ENCODE measurements at regions not wholly inside any gene's neighbourhood (a gene's known extent, or its start where the extent isn't known, plus 50 kb on each side); places are given as distances from the start of the nearest gene placed in this dataset.
"Not testable (repeated sequence)": the region's sequence is repeated elsewhere in the genome, so short reads cannot be mapped to it uniquely, and the experiment has no call there.

DNA sequence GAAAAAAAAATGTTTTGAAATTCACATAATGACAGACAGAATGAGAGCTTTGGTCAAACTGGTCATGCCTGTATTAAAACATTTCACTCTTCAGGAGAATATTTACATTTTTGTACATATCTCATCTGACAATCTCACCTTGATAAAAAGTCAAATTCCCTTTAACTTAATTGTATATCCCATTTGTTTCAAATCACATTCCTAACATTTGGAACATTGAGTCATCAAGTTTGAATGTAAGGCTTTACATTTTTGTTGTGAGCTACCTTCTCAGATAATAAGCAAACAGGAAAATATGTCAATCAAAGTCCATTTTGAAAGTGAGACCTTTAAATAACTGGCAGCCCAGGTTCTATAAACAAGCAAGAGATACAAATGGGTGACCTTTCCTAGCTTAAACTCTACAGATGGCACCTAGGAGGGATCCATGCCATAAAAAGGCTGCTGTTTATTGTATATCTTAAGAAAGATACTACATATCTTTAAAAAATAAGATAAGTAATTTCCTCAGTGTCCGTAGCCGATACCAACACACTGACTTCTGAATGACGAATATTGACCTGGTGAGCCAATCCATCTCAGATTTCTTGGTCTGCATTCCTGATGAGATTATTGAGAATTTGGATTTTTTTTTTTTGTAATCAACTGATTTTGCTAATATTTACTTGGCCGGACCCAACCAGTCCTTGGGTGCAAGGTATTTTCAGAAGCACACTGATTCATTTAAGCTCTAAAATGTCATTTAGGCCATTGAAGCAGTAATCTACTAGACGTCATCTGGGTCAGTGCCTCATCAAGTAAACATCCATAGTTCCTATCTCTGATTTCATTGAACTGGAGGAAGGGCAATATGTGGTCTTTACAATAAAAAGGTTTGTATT is 259.6 kb downstream of the BTG1 start:
- Mint-ChIP-seq H3K4me3 (no peak overlapping the region), H3K4me1 (ENCODE audit: low read depth) (peaks cover 13% of the 10 kb centered on the region), H3K9me3 (no peaks in the 10 kb centered on the region), H3K36me3 (ENCODE audit: low read depth) (no peaks in the 10 kb centered on the region), H3K27ac (no peak overlapping the region), H3K27me3 (no peaks in the 10 kb centered on the region)

DNA sequence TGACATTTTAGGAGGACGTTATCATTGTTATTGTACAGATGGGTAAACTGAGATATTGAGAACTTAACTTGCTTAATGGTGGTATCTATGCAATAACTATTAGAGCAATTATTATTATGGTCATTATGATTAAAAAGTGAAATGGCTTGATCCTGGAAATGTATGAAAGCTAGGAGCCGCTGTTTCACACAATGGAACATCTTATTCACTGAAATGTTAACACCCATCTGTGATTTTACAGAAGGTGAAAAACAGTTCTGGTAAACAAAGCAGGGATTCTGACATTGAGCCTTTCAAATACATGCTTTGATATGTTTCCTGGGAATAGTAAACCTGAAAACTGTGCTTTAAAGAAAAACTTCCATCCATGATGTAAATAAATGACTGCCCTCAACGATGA is 261.4 kb downstream of the BTG1 start:
- H3K4me3 Mint-ChIP-seq = no peak overlapping the region
- H3K4me1 Mint-ChIP-seq (ENCODE audit: low read depth) = peaks cover 27% of the 10 kb centered on the region
- H3K9me3 Mint-ChIP-seq = no peaks in the 10 kb centered on the region
- no peak overlapping the region for H3K27ac Mint-ChIP-seq
- H3K27me3 Mint-ChIP-seq = no peaks in the 10 kb centered on the region
- no peaks in the 10 kb centered on the region for H3K36me3 Mint-ChIP-seq (ENCODE audit: low read depth)

DNA sequence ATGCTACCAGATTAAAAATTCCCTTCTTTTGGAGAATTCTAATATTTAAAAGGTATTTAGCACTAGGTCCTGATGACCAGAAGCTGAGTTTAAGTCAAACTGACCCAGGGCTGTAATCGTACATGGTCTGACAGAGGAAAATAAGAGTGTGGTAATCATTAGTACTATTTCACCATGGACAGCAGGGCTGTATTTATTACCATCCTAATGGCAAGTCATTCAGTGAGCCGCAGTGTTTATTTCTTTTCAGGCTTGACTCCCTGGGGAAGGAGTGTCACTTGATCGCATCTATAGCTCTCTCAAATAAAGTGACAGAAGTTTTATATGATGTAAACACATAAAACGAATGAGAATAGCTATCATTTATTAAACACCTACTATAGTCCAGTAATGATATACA is 261.8 kb downstream of the BTG1 start:
- Mint-ChIP-seq H3K27me3 (no peaks in the 10 kb centered on the region), H3K27ac (no peak overlapping the region), H3K4me1 (ENCODE audit: low read depth) (peaks cover 31% of the 10 kb centered on the region)

DNA sequence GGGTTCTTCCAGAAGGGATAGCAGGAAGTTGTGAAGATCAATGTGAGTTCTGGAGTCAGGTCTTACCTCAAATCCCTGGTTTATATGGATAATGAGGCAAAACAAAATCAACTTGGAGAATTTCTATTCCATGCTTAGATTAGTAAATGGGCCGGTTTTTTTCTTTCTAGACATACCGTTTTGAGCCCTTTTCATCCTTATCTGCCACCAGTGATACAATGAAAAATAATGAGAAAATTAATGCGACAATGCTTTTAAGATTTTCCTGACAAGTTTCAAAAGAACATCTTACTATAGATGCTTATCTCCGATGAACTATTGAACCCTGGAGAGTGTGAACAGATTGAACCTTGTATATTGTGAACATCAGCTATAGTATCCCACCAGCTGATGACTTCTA is 262.7 kb downstream of the BTG1 start:
- Mint-ChIP-seq H3K27me3 (no peaks in the 10 kb centered on the region), H3K4me3 (no peak overlapping the region), H3K36me3 (ENCODE audit: low read depth) (no peaks in the 10 kb centered on the region), H3K27ac (no peak overlapping the region), H3K9me3 (no peaks in the 10 kb centered on the region), H3K4me1 (ENCODE audit: low read depth) (peaks cover 39% of the 10 kb centered on the region)

More for the DNA sequence above, 261.8 kb downstream of the BTG1 start:
- Mint-ChIP-seq H3K9me3 (no peaks in the 10 kb centered on the region), H3K4me3 (no peak overlapping the region), H3K36me3 (ENCODE audit: low read depth) (no peaks in the 10 kb centered on the region)

DNA sequence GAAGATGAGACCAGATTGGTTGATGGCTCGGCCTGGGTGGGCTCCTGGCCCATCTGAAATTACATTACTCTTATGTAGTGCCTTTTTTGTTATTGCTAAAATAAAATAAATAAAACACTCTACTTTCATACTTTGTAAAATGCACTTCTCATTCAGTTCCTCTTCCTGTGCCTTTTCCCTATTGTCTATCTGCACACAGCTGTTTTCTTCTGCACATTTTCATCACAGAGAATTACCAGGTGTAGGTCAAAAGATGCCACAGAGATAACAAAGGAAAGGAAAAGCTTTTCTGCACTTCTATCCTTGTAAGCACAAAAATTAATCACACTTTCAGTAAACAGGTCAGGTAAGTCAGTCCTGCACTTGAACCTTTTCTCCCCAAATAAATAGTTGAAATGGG is 265.1 kb downstream of the BTG1 start:
- H3K27ac Mint-ChIP-seq = no peak overlapping the region
- H3K4me1 Mint-ChIP-seq (ENCODE audit: low read depth) = peaks cover 63% of the 10 kb centered on the region

DNA sequence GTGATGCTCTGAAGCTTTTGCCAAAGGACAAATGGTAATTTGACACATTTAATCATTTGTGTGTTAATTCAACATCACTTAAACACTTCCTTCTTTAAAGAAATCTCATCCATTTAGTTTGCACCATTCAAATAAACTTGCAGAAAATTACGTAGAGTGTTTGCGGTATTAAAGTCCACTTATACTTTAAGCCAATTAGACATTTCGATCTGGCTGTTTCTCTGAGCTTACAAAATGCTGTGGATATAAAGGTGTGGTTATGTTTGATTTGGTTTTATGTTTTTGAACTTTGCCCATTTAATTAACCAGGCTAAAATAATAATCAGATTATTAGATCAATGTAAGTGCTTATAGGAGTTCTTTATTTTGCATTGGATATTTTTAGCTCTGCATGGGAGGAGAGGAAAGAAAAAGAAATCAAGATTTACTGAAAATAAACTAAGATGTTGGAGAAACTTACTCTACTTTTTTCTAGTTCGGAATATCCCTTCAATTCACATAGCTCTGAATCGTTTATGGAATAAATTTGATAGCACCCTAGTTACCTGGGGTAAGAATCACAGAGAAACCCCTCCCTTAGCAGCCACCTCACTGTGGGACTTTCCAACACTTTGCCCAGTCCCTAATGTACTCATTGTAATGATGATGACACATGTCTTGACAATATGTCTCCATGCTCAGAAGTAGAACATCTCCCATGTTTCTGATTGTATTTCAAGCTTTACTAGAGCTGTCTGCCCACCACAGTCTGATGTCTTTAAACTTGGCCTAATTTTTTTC is 268.0 kb downstream of the BTG1 start:
- H3K9me3 Mint-ChIP-seq = no peaks in the 10 kb centered on the region
- H3K4me3 Mint-ChIP-seq = peak overlapping the region; percentile 66
- H3K27ac Mint-ChIP-seq = peak overlapping the region; percentile 93
- H3K36me3 Mint-ChIP-seq (ENCODE audit: low read depth) = no peaks in the 10 kb centered on the region
- H3K27me3 Mint-ChIP-seq = no peaks in the 10 kb centered on the region
- peaks cover 73% of the 10 kb centered on the region for H3K4me1 Mint-ChIP-seq (ENCODE audit: low read depth)

More for the DNA sequence above, 265.1 kb downstream of the BTG1 start:
- Mint-ChIP-seq H3K9me3 (no peaks in the 10 kb centered on the region), H3K36me3 (ENCODE audit: low read depth) (no peaks in the 10 kb centered on the region), H3K27me3 (no peaks in the 10 kb centered on the region), H3K4me3 (no peak overlapping the region)

DNA sequence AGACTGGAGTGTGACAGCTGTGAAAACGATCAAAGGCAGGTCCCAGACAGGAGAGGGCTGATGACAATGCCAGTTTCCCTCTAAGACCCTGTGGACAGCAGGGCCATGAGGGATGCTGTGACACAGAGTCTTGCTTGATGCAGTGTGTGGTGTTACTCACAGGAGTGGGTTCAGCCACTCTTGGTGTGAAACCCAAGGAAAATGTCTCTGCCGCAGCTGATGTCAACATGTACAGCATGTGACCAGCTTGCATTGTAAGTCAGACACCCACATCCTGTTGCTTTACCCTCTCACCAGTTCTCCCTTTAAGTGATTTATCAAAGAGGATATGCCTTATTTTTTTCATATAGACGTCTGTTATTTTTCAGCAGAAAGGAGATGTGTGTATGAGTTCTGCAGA is 268.6 kb downstream of the BTG1 start:
- no peaks in the 10 kb centered on the region for H3K36me3 Mint-ChIP-seq (ENCODE audit: low read depth)
- peaks cover 73% of the 10 kb centered on the region for H3K4me1 Mint-ChIP-seq (ENCODE audit: low read depth)
- peak overlapping the region; percentile 66 for H3K4me3 Mint-ChIP-seq
- peak overlapping the region; percentile 93 for H3K27ac Mint-ChIP-seq
- H3K27me3 Mint-ChIP-seq = no peaks in the 10 kb centered on the region
- no peaks in the 10 kb centered on the region for H3K9me3 Mint-ChIP-seq

DNA sequence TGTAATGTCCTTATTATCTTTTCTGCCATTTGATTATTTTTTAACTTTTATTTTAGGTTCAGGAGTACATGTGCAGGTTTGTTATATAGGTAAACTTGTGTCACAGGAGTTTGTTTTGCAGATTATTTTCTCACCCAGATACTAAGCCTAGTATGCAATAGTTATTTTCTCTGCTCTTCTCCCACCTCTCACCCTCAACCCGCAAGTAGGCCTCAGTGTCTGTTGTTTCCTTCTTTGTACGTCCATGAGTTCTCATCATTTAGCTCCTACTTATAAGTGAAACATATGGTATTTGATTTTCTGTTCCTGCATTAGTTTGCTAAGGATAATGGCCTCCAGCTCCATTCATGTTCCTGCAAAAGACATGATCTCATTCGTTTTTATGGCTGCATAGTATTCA is 270.0 kb downstream of the BTG1 start:
- not testable (repeated sequence) for H3K27me3 Mint-ChIP-seq; H3K36me3 Mint-ChIP-seq (ENCODE audit: low read depth); H3K4me3 Mint-ChIP-seq; H3K9me3 Mint-ChIP-seq
- peak overlapping the region; percentile 93 for H3K27ac Mint-ChIP-seq
- peaks cover 84% of the 10 kb centered on the region for H3K4me1 Mint-ChIP-seq (ENCODE audit: low read depth)

DNA sequence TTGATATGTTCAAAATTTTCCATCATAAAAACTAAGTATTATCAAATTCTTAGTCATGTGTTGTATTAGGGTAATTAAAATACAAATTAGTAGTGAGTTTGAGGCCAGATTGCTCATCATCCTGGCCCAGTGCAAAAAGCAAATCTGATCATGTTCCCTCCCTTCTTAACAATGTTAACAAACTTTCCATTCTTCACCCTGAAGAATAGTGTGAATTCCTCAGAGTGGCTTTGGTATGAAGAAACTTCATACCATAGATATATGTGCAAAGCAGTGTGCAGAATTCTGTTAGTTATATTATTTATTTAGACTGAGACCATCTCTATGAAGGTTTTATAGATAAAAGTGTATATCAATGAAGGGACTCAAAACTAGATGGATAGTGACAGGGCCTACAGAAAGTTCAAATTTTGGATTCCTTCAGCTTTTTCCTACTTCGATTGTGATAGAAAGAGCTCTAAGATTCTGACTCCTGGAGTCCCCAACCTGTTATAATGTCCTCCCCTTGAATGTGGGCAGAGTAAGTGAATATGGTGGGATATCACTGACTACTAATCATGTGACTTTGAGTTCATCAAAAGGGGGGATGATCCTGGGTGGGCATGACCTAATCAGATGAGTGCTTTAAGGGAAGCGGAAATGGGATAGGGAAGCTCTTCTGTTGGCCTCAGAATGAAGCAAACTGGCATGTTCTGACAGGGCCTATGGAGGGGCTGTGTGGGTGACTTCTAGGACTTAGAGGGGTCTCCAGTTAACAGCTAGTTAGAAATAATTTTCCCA is 271.4 kb downstream of the BTG1 start:
- Mint-ChIP-seq H3K4me1 (ENCODE audit: low read depth) (peaks cover 74% of the 10 kb centered on the region), H3K36me3 (ENCODE audit: low read depth) (no peaks in the 10 kb centered on the region), H3K4me3 (no peak overlapping the region), H3K9me3 (no peaks in the 10 kb centered on the region), H3K27ac (peak overlapping the region; percentile 2), H3K27me3 (no peaks in the 10 kb centered on the region)

DNA sequence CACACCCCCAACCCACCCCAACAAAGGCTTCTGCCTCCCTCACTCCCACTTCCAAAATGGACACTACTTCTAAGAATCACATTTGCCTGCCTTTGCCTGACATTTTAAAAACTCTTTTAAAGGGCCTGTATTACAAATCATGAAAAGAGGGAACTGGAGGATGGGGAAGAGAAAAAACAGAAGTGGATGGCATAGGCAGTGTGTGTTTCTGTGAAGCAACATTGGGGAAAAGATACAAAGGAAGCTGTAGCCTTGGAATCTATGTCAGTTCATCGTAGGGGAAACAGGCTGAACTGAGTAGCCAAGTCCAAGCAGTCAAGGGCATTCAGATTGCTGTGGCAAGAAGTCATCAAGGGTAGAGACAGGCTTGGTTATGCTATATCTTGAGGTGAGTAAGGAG is 273.9 kb downstream of the BTG1 start:
- Mint-ChIP-seq H3K9me3 (no peaks in the 10 kb centered on the region), H3K27ac (peak overlapping the region; percentile 67), H3K27me3 (no peaks in the 10 kb centered on the region), H3K4me3 (no peak overlapping the region), H3K4me1 (ENCODE audit: low read depth) (peaks cover 54% of the 10 kb centered on the region), H3K36me3 (ENCODE audit: low read depth) (no peaks in the 10 kb centered on the region)

DNA sequence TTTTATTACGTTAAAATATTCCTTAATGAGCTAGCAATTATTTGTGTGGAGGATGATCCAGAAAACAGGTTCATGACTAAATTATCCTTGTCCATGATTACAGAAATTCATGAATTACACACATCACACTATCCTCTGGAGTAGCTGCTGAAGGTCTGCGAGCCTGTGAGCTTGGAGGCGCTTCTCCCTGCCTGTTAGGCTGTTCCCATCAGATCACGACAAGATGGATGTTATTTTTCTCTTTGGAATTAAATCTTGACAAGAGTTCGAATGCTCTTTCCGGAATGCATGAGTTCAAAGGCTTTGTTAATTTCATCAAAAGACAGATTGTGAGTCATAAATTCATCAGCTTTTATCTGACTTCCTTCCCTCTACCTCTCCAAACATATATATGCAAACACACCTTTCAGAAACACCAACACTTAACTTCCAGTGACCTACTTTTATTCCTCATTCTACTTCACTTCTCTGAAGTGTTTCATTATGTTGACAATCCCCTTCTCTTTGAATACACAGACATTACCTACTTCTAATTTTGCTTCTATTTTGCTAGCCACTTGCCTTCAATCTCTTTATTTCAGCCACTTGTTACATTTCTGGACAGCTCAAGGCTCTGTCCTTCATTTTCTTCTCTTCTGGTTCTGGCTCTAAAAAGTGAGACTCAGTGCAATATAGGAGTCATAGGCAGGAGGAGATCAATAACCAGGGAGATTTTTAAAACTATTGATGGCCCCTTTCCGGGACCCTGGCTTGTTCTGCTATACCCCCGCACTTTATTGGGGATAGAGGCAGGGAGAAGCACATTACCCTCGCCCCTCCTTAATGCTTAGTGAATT is 274.6 kb downstream of the BTG1 start:
- H3K4me3 Mint-ChIP-seq = peak overlapping the region; percentile 3
- H3K27ac Mint-ChIP-seq = peak overlapping the region; percentile 50
- no peaks in the 10 kb centered on the region for H3K36me3 Mint-ChIP-seq (ENCODE audit: low read depth)
- peaks cover 47% of the 10 kb centered on the region for H3K4me1 Mint-ChIP-seq (ENCODE audit: low read depth)
- no peaks in the 10 kb centered on the region for H3K27me3 Mint-ChIP-seq
- no peaks in the 10 kb centered on the region for H3K9me3 Mint-ChIP-seq

DNA sequence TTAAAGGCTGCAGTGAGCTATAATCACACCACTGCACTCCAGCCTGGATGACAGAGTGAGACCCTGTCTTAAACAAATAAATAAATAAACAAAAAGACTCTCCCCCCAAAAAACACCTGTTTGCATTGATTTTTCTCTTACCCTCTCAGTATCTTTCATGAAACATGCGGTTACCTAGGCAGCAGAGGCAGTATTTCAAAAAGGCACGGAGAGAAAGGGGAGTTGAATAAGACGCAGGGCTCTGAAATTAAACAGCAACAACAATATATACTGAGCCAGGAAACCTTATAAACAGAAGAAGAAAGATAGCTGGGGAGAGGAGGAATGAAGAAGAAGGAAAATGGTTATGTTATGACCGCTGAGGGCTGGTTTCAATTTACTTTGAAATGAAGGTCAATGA is 277.6 kb downstream of the BTG1 start:
- H3K4me1 Mint-ChIP-seq (ENCODE audit: low read depth) = peaks cover 34% of the 10 kb centered on the region
- H3K4me3 Mint-ChIP-seq = no peak overlapping the region
- no peaks in the 10 kb centered on the region for H3K36me3 Mint-ChIP-seq (ENCODE audit: low read depth)
- no peaks in the 10 kb centered on the region for H3K9me3 Mint-ChIP-seq
- H3K27ac Mint-ChIP-seq = no peak overlapping the region
- H3K27me3 Mint-ChIP-seq = no peaks in the 10 kb centered on the region

DNA sequence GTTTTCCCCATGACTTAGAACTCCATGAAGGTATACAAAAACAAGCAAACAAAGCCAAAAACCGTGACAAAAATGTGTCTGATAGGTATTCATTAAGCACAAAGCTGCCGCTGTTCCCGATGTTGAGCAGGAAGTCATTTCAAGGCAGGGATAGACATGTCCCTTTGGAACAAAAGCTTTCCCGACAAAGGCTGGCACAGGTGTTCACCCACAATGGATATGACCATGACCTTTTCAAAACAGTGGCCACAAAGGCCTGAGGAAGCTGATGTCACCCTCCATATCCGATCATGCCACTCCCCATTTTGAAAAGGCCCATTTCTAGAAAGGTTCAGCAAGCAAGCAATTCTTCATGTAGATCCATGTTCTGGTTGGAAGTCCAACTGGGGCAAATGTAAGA is 279.1 kb downstream of the BTG1 start:
- Mint-ChIP-seq H3K36me3 (ENCODE audit: low read depth) (no peaks in the 10 kb centered on the region), H3K4me3 (no peak overlapping the region), H3K27me3 (no peaks in the 10 kb centered on the region), H3K9me3 (no peaks in the 10 kb centered on the region), H3K27ac (no peak overlapping the region), H3K4me1 (ENCODE audit: low read depth) (peaks cover 35% of the 10 kb centered on the region)

DNA sequence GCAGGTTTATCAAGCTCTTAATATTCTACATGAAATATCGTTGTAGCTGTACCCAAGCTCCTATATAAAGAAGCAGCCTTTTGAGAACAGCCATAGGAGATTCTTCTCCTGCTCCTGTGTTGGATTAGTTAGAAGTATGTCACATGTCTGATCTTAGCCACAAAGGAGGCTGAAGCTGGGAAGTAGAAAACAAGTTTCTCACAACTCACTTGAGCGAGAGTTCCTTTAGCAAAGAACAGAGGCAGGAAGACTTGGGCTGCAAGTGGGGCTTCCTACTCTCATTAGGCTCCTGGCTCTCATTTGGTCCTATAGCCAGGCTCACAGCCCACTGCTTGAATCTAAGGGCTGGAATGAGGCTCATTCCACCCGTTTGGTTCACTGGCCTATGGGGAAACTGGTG is 281.9 kb downstream of the BTG1 start:
- H3K27ac Mint-ChIP-seq = no peak overlapping the region

More for the DNA sequence above, 281.9 kb downstream of the BTG1 start:
- Mint-ChIP-seq H3K9me3 (peaks cover 4% of the 10 kb centered on the region), H3K27me3 (no peaks in the 10 kb centered on the region), H3K4me1 (ENCODE audit: low read depth) (peaks cover 38% of the 10 kb centered on the region), H3K36me3 (ENCODE audit: low read depth) (no peaks in the 10 kb centered on the region), H3K4me3 (no peak overlapping the region)

Data from stimulated activated naive CD8-positive, alpha-beta T cell treated with anti-CD3 and anti-CD28 coated beads, Interleukin-15, Interleukin-2, amounts not matched to agents 100 ng/mL and 50 ng/mL, for 24 hours (primary cell).